AG10803 (cell line): ENCODE measurements at regions not wholly inside any gene's neighbourhood (a gene's known extent, or its start where the extent isn't known, plus 50 kb on each side); places are given as distances from the start of the nearest gene placed in this dataset.
A peak's percentile ranks its signal among the peaks of the same experiment; 100 is the strongest.

Experiments used
- DNase-seq: peaks from one replicate; pipeline ENCODE4 v3.0.0; 2010; ENCODE audit warnings: low read depth
- H3K4me3 ChIP-seq: 2 replicates; pipeline ENCODE4 v1.5.1; 2011; ENCODE audit warnings: mild to moderate bottlenecking, low read length, control low read depth
- TF ChIP-seq, protein P1 (sequence below): conservative IDR thresholded peaks from 2 replicates; pipeline ENCODE4 v1.5.1; 2011; ENCODE audit warnings: mild to moderate bottlenecking, low read length, control low read depth, inconsistent platforms

DNA sequence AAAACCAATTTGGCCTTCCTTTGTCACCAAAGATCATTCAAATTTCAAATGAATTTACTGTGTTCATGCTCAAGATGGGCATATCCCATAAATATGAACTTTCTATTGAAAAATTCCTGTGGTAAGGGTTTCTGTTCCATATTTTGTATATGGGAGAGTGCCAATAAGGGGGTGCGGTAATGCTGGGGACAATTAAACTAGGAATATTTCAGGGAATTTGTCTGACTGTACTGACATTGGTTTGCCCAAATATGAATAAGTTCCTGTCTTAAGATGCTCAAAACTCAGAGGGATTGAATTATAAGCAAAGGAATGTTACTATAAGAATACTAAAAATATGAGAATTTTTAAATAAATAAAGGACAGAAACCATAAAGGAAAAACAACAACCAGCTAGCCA, 553.0 kb upstream of the MARCKS start:
- H3K4me3 ChIP-seq: no peak overlapping the region
- TF ChIP-seq, protein P1, sequence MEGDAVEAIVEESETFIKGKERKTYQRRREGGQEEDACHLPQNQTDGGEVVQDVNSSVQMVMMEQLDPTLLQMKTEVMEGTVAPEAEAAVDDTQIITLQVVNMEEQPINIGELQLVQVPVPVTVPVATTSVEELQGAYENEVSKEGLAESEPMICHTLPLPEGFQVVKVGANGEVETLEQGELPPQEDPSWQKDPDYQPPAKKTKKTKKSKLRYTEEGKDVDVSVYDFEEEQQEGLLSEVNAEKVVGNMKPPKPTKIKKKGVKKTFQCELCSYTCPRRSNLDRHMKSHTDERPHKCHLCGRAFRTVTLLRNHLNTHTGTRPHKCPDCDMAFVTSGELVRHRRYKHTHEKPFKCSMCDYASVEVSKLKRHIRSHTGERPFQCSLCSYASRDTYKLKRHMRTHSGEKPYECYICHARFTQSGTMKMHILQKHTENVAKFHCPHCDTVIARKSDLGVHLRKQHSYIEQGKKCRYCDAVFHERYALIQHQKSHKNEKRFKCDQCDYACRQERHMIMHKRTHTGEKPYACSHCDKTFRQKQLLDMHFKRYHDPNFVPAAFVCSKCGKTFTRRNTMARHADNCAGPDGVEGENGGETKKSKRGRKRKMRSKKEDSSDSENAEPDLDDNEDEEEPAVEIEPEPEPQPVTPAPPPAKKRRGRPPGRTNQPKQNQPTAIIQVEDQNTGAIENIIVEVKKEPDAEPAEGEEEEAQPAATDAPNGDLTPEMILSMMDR: no peak
- DNase-seq: peak; percentile 10

- no peak for DNase-seq
- H3K4me3 ChIP-seq: no peak overlapping the region
- TF ChIP-seq, protein P1: peak; percentile 50
These were observed 550.5 kb upstream of the MARCKS start for GRCh38 chr6:113306552-113307145.

GRCh38 chr6:113308266-113308665, 548.9 kb upstream of the MARCKS start:
- DNase-seq: no peak
- TF ChIP-seq, protein P1: no peak
- no peak overlapping the region for H3K4me3 ChIP-seq

DNA sequence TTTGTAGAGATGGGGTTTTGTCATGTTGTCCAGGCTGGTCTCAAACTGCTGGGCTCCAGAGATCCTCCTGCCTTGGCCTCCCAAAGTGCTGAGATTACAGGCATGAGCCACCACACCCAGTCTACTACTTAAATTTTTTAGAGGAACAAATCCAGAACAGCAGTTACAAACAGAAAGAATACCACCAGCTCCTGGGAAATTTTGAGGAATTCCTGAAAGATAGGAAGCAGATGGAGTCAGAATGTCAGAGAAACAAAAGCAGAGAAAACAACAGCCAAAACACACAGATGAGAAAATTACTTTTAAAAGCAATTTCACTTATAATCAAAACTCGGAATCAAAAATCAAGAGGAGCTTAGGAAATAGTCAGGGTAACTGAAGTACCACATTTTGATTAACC, 543.3 kb upstream of the MARCKS start:
- TF ChIP-seq, protein P1: no peak
- DNase-seq: no peak

DNA sequence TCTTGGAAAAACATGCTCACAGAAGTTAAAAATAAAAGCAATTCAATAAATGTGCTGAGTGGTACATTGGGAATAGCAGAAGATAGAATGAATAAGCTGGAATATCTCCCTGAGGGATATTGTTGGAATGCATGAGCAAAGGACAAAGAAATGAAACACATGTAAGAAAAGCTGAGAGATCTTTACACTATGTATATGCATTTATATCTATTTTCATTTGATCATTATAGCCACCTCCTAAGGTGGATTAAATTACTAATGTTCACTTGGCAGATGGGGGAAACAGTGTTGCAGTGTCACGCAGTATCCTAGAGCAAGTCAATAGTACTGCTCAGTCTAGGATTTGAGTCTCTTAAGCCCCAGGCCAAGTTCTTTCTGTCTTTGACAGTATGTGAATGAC, 542.0 kb upstream of the MARCKS start:
- TF ChIP-seq, protein P1: no peak
- no peak overlapping the region for H3K4me3 ChIP-seq
- DNase-seq: no peak

More for the DNA sequence above, 543.3 kb upstream of the MARCKS start:
- no peak overlapping the region for H3K4me3 ChIP-seq

- peak; percentile 78 for DNase-seq
- H3K4me3 ChIP-seq: no peak overlapping the region
- TF ChIP-seq, protein P1: no peak
These were observed 541.3 kb upstream of the MARCKS start for GRCh38 chr6:113315879-113316278.

- H3K4me3 ChIP-seq: no peak overlapping the region
- TF ChIP-seq, protein P1: no peak
- DNase-seq: no peak
These were observed 539.7 kb upstream of the MARCKS start for GRCh38 chr6:113317442-113317841.
